GM21528 (cell line): ENCODE measurements at regions not wholly inside any gene's neighbourhood (a gene's known extent, or its start where the extent isn't known, plus 50 kb on each side); places are given as distances from the start of the nearest gene placed in this dataset.

ENCODE experiments used
- ATAC-seq: cut with Tn5 transposase; IDR thresholded peaks from one replicate; pipeline ENCODE4 v1.9.1; 2021; ENCODE audit warnings: mild to moderate bottlenecking, moderate library complexity; ENCODE audit not compliant: unreplicated experiment, low FRiP score

GRCh38 chr9:80147866-80148265 is 576.1 kb downstream of the TLE4 start:
- no peak for ATAC-seq

- ATAC-seq, result no peak
Observed at GRCh38 chr9:80146466-80146865, 574.7 kb downstream of the TLE4 start.

- ATAC-seq, result no peak
Observed at GRCh38 chr9:80144856-80145255, 573.1 kb downstream of the TLE4 start.

- no peak for ATAC-seq
Observed at GRCh38 chr9:80144406-80144805, 572.6 kb downstream of the TLE4 start.

GRCh38 chr9:80143899-80144298 is 572.1 kb downstream of the TLE4 start:
- no peak for ATAC-seq

- ATAC-seq, result peak; percentile 88
Observed at GRCh38 chr9:80134487-80134886, 562.7 kb downstream of the TLE4 start.

- no peak for ATAC-seq
Observed at GRCh38 chr9:80131627-80132026, 559.9 kb downstream of the TLE4 start.

- ATAC-seq, result no peak
Observed at GRCh38 chr9:80127920-80128319, 556.2 kb downstream of the TLE4 start.

- ATAC-seq, result no peak
Observed at GRCh38 chr9:80125731-80126264, 554.0 kb downstream of the TLE4 start.

- no peak for ATAC-seq
Observed at GRCh38 chr9:80117031-80117430, 545.3 kb downstream of the TLE4 start.

- ATAC-seq, result no peak
Observed at GRCh38 chr9:80114241-80114640, 542.5 kb downstream of the TLE4 start.

- no peak for ATAC-seq
Observed at GRCh38 chr9:80107931-80108660, 536.3 kb downstream of the TLE4 start.

- no peak for ATAC-seq
Observed at GRCh38 chr9:80097476-80097875, 525.7 kb downstream of the TLE4 start.

- peak; percentile 55 for ATAC-seq
Observed at GRCh38 chr9:80094176-80094771, 522.5 kb downstream of the TLE4 start.

- ATAC-seq, result no peak
Observed at GRCh38 chr9:80093695-80094094, 521.9 kb downstream of the TLE4 start.

GRCh38 chr9:80091526-80091925 is 519.8 kb downstream of the TLE4 start:
- ATAC-seq, result no peak

GRCh38 chr9:80090317-80090716 is 518.6 kb downstream of the TLE4 start:
- ATAC-seq, result no peak

GRCh38 chr9:80086822-80087345 is 515.1 kb downstream of the TLE4 start:
- no peak for ATAC-seq

GRCh38 chr9:80086386-80086785 is 514.6 kb downstream of the TLE4 start:
- ATAC-seq, result no peak

- no peak for ATAC-seq
Observed at GRCh38 chr9:80085668-80086067, 513.9 kb downstream of the TLE4 start.

- ATAC-seq, result no peak
Observed at GRCh38 chr9:80082213-80082612, 510.4 kb downstream of the TLE4 start.

- ATAC-seq, result no peak
Observed at GRCh38 chr9:80078826-80079225, 507.1 kb downstream of the TLE4 start.
